Vagina (tissue), 2 donors: ENCODE measurements at regions not wholly inside any gene's neighbourhood (a gene's known extent, or its start where the extent isn't known, plus 50 kb on each side); places are given as distances from the start of the nearest gene placed in this dataset.

ENCODE experiments used
- DNase-seq, 2 donors: peaks; one replicate each; pipeline ENCODE4 v3.0.0-alpha.2; 2017; ENCODE audit errors: extremely low spot score in 2 of 2
- H3K27ac ChIP-seq: fragments of 200-600 bp; sonication (generic); one replicate; pipeline ENCODE4 v1.5.1; 2019
- H3K27me3 ChIP-seq: fragments of 200-600 bp; sonication (generic); one replicate; pipeline ENCODE4 v1.5.1; 2019
- H3K36me3 ChIP-seq, 2 donors: fragments of 200-600 bp; sonication (generic); one replicate each; pipeline ENCODE4 v1.5.1; 2017 to 2019
- H3K4me1 ChIP-seq: fragments of 200-600 bp; sonication (generic); one replicate; pipeline ENCODE4 v1.5.1; 2019
- H3K4me3 ChIP-seq, 2 donors: fragments of 200-600 bp; sonication (generic); 1 replicate in 1 of 2; 2 replicates in 1 of 2; pipeline ENCODE4 v1.5.1; 2016 to 2019
- H3K9me3 ChIP-seq: fragments of 200-600 bp; sonication (generic); one replicate; pipeline ENCODE4 v1.5.1; 2019
- POLR2A ChIP-seq, 2 donors: fragments of 450-650 bp; IDR thresholded peaks; one replicate each; pipeline ENCODE4 v1.6.1; 2017; ENCODE audit warnings: antibody characterized with exemption in 2 of 2, mild to moderate bottlenecking in 2 of 2, moderate library complexity in 2 of 2
- POLR2AphosphoS5 ChIP-seq, 2 donors: sonication (generic); formaldehyde crosslinking; IDR thresholded peaks; one replicate each; pipeline ENCODE4 v1.9.0; 2017; ENCODE audit warnings: antibody characterized with exemption in 2 of 2, mild to moderate bottlenecking in 2 of 2, low read depth in 1 of 2; ENCODE audit not compliant: insufficient read depth in 1 of 2
- intact Hi-C: fragments of 100-400 bp; cut with DNase I; formaldehyde crosslinking; loops from one replicate; pipeline ENCODE4 v1.15.1; 2023
- TF ChIP-seq, protein P1 (sequence below), 3 experiments: fragments of 450-650 bp in 2 of 3; fragments of 200-600 bp in 1 of 3; sonication (generic) in 1 of 3; IDR thresholded peaks; one replicate each; pipeline ENCODE4 v1.5.1; 2017 to 2019; ENCODE audit warnings: antibody characterized with exemption in 3 of 3, mild to moderate bottlenecking in 2 of 3, moderate library complexity in 2 of 3

DNA sequence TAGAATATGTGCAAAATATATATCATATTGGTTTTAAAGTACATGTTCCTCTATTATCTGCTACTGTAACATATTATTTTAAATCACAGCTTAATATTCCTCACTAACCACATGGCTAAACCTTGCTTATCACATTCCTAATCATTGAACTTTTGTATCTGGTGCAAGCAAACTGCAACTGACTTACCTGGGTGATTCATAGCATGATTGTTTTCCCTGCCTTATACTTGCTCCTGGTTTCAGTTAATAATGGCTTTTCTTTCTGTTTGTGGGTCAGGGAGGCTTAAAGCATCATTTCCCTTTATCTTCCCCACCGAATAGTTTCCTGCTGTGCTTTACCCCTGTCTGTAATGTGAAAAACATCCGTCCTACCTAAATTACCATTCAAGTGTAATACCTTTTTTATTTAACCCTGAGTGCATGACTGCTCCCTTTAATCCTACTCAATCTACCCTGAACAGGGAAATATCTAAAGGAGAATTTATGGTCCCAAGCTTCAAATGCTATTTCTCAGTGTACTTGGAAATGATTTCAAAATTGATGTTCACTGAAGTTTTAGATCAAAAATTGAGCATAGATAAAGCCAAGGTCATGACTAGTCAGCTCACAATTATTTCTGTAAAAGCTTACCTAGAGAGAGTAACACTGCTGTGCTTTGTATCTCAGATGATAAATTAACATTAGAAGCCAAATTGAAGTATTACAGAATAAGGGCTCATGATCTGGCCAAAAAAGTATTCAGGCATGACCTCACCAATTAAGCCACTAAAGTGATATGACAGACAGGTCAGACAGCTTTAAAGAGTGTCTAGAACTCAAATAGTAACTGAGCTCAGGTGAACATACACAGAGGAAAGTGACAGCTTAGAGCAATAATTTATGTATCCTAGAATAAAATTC is 507.1 kb downstream of the BRINP3 start:
- H3K9me3 ChIP-seq, result no peaks in the 10 kb centered on the region
- no peak overlapping the region for H3K27ac ChIP-seq
- DNase-seq, result no peak
- H3K4me3 ChIP-seq, result no peak overlapping the region
- intact Hi-C loops, result no loop called here
- no peaks in the 10 kb centered on the region for H3K36me3 ChIP-seq
- no peaks in the 10 kb centered on the region for H3K27me3 ChIP-seq
- TF ChIP-seq, protein P1, sequence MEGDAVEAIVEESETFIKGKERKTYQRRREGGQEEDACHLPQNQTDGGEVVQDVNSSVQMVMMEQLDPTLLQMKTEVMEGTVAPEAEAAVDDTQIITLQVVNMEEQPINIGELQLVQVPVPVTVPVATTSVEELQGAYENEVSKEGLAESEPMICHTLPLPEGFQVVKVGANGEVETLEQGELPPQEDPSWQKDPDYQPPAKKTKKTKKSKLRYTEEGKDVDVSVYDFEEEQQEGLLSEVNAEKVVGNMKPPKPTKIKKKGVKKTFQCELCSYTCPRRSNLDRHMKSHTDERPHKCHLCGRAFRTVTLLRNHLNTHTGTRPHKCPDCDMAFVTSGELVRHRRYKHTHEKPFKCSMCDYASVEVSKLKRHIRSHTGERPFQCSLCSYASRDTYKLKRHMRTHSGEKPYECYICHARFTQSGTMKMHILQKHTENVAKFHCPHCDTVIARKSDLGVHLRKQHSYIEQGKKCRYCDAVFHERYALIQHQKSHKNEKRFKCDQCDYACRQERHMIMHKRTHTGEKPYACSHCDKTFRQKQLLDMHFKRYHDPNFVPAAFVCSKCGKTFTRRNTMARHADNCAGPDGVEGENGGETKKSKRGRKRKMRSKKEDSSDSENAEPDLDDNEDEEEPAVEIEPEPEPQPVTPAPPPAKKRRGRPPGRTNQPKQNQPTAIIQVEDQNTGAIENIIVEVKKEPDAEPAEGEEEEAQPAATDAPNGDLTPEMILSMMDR (IDR thresholded peaks at IDR 0.05), result no peak
- TF ChIP-seq POLR2AphosphoS5 (IDR thresholded peaks at IDR 0.05; ENCODE audit: insufficient read depth in 1 of 2, low read depth in 1 of 2) (no peak), POLR2A (IDR thresholded peaks at IDR 0.05) (no peak)
- H3K4me1 ChIP-seq, result no peaks in the 10 kb centered on the region

DNA sequence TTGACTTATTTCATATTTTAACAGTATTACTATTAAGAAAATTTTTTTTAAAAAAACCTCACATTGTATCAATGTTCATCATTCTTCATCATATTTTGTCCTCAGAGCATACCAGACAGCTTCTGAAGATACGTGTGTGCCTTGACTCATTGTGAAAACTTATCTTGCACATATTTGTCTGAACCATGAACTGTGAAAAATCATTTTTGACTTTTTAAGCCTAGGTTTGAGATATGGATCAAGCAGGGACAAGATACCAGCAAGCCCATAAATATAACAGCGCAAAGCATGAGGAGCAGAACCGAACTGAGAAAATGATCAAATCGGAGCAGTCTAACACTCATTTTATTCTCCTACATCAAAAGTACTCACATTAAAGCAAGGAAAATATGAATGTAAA is 506.0 kb downstream of the BRINP3 start:
- TF ChIP-seq, protein P1 (IDR thresholded peaks at IDR 0.05), result no peak
- TF ChIP-seq POLR2A (IDR thresholded peaks at IDR 0.05), result no peak
- TF ChIP-seq POLR2AphosphoS5 (IDR thresholded peaks at IDR 0.05; ENCODE audit: insufficient read depth in 1 of 2, low read depth in 1 of 2), result no peak
- DNase-seq, result no peak
- no peaks in the 10 kb centered on the region for H3K36me3 ChIP-seq
- H3K27me3 ChIP-seq, result no peaks in the 10 kb centered on the region
- H3K27ac ChIP-seq, result no peak overlapping the region
- H3K4me1 ChIP-seq, result no peaks in the 10 kb centered on the region
- intact Hi-C loops, result no loop called here
- H3K4me3 ChIP-seq, result no peak overlapping the region
- no peaks in the 10 kb centered on the region for H3K9me3 ChIP-seq

DNA sequence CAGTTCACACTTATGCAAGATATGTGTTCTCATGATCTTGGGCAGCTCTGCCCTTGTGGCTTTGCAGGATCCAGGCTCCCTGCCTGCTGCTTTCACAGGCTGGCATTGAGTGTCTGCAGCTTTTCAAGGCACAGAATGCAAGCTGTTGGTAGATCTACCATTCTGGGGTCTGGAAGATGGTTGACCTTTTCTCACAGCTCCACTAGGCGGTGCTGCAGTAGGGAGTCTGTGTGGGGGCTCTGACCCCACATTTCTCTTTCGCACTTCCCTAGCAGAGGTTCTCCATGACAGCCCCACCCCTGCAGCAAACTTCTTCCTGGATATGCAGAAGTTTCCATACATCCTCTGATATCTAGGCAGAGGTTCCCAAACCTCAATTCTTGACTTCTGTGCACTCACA is 500.5 kb downstream of the BRINP3 start:
- no peaks in the 10 kb centered on the region for H3K4me1 ChIP-seq
- no peaks in the 10 kb centered on the region for H3K9me3 ChIP-seq
- intact Hi-C loops, result no loop called here
- no peak for TF ChIP-seq POLR2A (IDR thresholded peaks at IDR 0.05)
- no peak for TF ChIP-seq POLR2AphosphoS5 (IDR thresholded peaks at IDR 0.05; ENCODE audit: insufficient read depth in 1 of 2, low read depth in 1 of 2)
- TF ChIP-seq, protein P1 (IDR thresholded peaks at IDR 0.05), result no peak
- H3K4me3 ChIP-seq, result no peak overlapping the region
- no peaks in the 10 kb centered on the region for H3K36me3 ChIP-seq
- no peak overlapping the region for H3K27ac ChIP-seq
- H3K27me3 ChIP-seq, result no peaks in the 10 kb centered on the region
- no peak for DNase-seq

DNA sequence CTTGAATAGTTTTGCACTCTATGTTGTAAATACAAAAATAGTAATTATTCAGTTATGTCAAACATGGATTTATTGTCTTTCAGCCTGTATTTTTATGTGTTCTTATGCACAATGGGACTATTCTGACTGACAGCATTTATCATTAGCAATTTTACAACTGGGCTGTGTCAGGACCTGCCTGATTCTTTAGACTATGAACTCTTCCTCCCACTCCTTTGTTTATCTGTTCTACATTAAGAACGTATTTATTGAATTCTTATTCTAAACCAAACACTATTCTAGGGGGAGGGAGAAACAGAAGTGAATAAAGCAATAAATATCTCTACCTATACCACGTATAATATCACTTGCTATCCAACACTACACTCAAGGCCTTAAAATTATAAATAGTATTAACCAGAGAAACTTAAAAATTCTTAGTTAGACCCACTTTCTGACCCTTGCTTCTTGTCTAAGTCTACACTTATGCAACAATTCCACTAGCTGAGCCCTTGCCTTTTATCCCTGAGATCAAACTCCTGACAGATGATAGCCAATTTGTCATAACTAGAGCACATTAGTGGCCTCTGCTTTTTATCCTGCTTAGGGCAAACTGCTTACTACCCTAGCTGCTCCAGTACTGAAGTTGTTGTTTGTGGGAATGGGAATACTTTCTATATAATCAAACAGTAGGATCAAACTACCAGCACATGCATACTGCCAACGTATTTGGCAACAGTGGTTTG is 494.3 kb downstream of the BRINP3 start:
- intact Hi-C loops, result no loop called here
- Histone ChIP-seq H3K9me3 (no peaks in the 10 kb centered on the region), H3K27me3 (no peaks in the 10 kb centered on the region), H3K27ac (no peak overlapping the region), H3K4me1 (no peaks in the 10 kb centered on the region), H3K36me3 (no peaks in the 10 kb centered on the region), H3K4me3 (no peak overlapping the region)
- DNase-seq, result no peak
- TF ChIP-seq, protein P1 (IDR thresholded peaks at IDR 0.05), result no peak
- TF ChIP-seq POLR2AphosphoS5 (IDR thresholded peaks at IDR 0.05; ENCODE audit: insufficient read depth in 1 of 2, low read depth in 1 of 2) (no peak), POLR2A (IDR thresholded peaks at IDR 0.05) (no peak)

DNA sequence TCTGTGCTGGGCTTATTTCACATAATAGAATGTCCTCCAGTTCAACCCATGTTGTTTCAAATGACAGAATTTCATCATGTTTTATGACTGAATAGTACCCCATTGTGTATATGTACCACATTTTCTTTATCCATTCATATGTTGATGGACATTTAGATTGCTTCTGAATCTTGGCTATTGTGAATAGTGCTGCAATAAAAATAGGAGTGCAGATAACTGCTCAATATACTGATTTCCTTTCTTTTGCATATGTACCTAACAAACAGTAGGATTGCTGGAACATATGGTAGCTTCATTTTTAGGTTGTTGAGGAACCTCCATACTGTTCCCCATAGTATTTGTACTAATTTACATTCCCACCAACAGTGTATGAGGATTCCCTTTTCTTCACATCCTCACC is 491.1 kb downstream of the BRINP3 start:
- H3K9me3 ChIP-seq, result no peaks in the 10 kb centered on the region
- H3K36me3 ChIP-seq, result no peaks in the 10 kb centered on the region
- H3K4me1 ChIP-seq, result no peaks in the 10 kb centered on the region
- no peak for DNase-seq
- H3K4me3 ChIP-seq, result no peak overlapping the region
- TF ChIP-seq, protein P1 (IDR thresholded peaks at IDR 0.05), result no peak
- TF ChIP-seq POLR2A (IDR thresholded peaks at IDR 0.05) (no peak), POLR2AphosphoS5 (IDR thresholded peaks at IDR 0.05; ENCODE audit: insufficient read depth in 1 of 2, low read depth in 1 of 2) (no peak)
- H3K27ac ChIP-seq, result no peak overlapping the region
- intact Hi-C loops, result no loop called here
- no peaks in the 10 kb centered on the region for H3K27me3 ChIP-seq
